Left lung (tissue), 4 donors: ENCODE measurements at regions not wholly inside any gene's neighbourhood (a gene's known extent, or its start where the extent isn't known, plus 50 kb on each side); places are given as distances from the start of the nearest gene placed in this dataset.

Source experiments
- ATAC-seq: fragments of 200-7000 bp; cut with Tn5 transposase; one replicate; pipeline ENCODE4 v1.9.1; 2020; ENCODE audit warnings: moderate library complexity
- DNase-seq, 4 donors: peaks; one replicate each; pipeline ENCODE4 v3.0.0-alpha.2; 2013 to 2020
- H3K27ac ChIP-seq, 2 donors: fragments of 200-600 bp; sonication (generic) in 1 of 2; one replicate each; pipeline versions ENCODE4 v1.5.0 to v1.8.0; 2020 to 2021
- H3K27me3 ChIP-seq, 2 donors: fragments of 200-600 bp; sonication (generic) in 1 of 2; one replicate each; pipeline versions ENCODE4 v1.5.0 to v1.8.0; 2020 to 2021
- H3K36me3 ChIP-seq, 2 donors: fragments of 200-600 bp; sonication (generic) in 1 of 2; one replicate each; pipeline versions ENCODE4 v1.5.0 to v1.8.0; 2020 to 2021
- H3K4me1 ChIP-seq, 2 donors: fragments of 200-600 bp; one replicate each; pipeline ENCODE4 v1.8.0; 2021
- H3K4me3 ChIP-seq, 2 donors: fragments of 200-600 bp; sonication (generic) in 1 of 2; one replicate each; pipeline versions ENCODE4 v1.5.0 to v1.8.0; 2020 to 2021; ENCODE audit warnings: mild to moderate bottlenecking in 1 of 2
- H3K9me3 ChIP-seq, 2 donors: fragments of 200-600 bp; sonication (generic) in 1 of 2; one replicate each; pipeline versions ENCODE4 v1.5.0 to v1.8.0; 2020 to 2021
- intact Hi-C, 2 donors: fragments of 100-400 bp; cut with DNase I; formaldehyde crosslinking; loops; one replicate each; pipeline versions ENCODE4 v1.11.2 to v1.14.2; 2022
- TF ChIP-seq, protein P1 (sequence below), 2 donors: fragments of 200-600 bp; sonication (generic) in 1 of 2; IDR thresholded peaks; one replicate each; pipeline versions ENCODE4 v1.5.0 to v1.8.0; 2021; ENCODE audit warnings: antibody characterized with exemption in 2 of 2
- donor health status: DM: no; HTN: yes; CAD: no.
- donor health status: DM: no; HTN: no; CAD: no.

DNA sequence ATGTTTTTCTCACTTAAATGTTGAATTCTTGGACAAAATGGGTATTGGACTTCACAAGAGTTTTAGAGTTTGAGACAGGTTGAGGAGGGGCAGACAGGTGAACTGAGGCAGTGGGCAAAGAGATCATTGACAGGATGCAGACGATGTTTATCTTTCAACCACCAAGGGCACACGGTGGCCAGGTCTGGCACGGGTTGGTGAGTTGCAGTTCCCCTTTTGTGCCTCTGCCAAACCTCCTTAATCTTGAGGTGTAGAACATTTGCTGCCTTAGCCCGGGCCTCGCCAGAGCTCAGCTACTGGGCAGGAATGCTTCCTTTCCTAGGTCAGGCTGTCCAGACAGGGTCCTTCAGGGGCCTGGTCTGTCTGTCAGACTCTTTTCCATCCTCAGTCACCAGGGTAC lies 567.4 kb upstream of the SOX9 start:
- Histone ChIP-seq H3K27me3 (no peaks in the 10 kb centered on the region), H3K4me1 (no peaks in the 10 kb centered on the region), H3K9me3 (no peaks in the 10 kb centered on the region), H3K27ac (no peak overlapping the region), H3K4me3 (no peak overlapping the region), H3K36me3 (no peaks in the 10 kb centered on the region)
- no peak for ATAC-seq
- TF ChIP-seq, protein P1, sequence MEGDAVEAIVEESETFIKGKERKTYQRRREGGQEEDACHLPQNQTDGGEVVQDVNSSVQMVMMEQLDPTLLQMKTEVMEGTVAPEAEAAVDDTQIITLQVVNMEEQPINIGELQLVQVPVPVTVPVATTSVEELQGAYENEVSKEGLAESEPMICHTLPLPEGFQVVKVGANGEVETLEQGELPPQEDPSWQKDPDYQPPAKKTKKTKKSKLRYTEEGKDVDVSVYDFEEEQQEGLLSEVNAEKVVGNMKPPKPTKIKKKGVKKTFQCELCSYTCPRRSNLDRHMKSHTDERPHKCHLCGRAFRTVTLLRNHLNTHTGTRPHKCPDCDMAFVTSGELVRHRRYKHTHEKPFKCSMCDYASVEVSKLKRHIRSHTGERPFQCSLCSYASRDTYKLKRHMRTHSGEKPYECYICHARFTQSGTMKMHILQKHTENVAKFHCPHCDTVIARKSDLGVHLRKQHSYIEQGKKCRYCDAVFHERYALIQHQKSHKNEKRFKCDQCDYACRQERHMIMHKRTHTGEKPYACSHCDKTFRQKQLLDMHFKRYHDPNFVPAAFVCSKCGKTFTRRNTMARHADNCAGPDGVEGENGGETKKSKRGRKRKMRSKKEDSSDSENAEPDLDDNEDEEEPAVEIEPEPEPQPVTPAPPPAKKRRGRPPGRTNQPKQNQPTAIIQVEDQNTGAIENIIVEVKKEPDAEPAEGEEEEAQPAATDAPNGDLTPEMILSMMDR (IDR thresholded peaks at IDR 0.05) = no peak
- DNase-seq = no peak
- intact Hi-C loops = no loop called here

DNA sequence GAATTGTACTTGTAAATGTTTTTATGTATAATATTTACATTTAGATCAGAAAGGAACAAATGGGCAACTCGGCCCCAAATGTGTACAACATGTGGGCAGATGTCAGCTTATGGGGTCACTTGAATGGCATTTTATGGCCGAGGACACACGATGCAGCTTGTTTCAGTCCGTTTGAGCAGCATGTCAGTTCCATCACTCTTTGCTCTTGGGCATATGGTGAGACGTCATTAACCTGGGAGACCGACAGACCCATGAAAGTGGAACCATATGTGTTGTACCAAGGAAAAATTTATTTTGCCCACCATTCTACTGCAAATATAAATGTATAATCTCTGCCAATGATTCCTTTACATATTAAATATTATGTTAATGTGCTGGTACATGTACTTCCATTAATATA lies 561.9 kb upstream of the SOX9 start:
- Histone ChIP-seq H3K27me3 (no peaks in the 10 kb centered on the region), H3K9me3 (no peaks in the 10 kb centered on the region), H3K36me3 (no peaks in the 10 kb centered on the region), H3K4me3 (no peak overlapping the region), H3K4me1 (no peaks in the 10 kb centered on the region), H3K27ac (no peak overlapping the region)
- intact Hi-C loops = no loop called here
- no peak for DNase-seq
- ATAC-seq = no peak
- TF ChIP-seq, protein P1 (IDR thresholded peaks at IDR 0.05) = no peak

DNA sequence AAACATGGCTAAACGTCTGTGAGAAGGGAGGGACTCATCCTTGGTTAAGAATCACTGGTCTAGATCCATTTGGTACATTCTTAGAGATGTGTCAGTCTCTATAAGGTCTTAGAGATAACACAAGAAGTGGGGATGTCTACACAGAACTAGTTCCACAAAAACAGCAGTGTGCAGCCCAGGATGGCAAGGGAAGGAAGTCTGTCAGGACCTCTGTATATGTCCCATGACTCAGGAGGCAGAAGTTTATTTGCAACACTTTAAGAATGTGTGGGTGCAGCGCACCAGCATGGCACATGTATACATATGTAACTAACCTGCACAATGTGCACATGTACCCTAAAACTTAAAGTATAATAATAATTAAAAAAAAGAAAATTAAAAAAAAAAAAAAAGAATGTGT lies 548.5 kb upstream of the SOX9 start:
- Histone ChIP-seq H3K36me3 (no peaks in the 10 kb centered on the region), H3K4me3 (no peak overlapping the region), H3K9me3 (peaks cover 0 to 5% of the 10 kb centered on the region in 2 donors), H3K27ac (no peak overlapping the region), H3K4me1 (no peaks in the 10 kb centered on the region), H3K27me3 (no peaks in the 10 kb centered on the region)
- DNase-seq (no peak), ATAC-seq (no peak)
- intact Hi-C loops = no loop called here
- TF ChIP-seq, protein P1 (IDR thresholded peaks at IDR 0.05) = no peak

DNA sequence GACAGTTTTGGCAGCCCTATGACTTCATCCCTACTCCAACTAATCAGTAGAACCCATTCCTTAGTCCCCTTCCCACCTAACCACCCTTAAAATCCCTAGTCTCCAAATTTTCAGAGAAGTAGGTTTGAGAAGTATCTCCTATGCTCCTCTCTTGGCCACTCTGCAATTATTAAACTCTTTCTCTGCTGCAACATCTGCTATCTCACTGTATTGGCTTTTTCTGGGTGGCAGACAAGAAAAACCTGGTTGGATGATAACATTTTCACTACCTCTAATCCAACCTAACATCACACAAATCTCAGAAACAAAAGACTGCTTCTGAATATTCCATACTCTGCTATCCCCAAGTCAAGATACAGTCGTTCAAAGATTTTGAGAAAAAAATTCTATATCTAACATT lies 542.4 kb upstream of the SOX9 start:
- intact Hi-C loops = no loop called here

DNA sequence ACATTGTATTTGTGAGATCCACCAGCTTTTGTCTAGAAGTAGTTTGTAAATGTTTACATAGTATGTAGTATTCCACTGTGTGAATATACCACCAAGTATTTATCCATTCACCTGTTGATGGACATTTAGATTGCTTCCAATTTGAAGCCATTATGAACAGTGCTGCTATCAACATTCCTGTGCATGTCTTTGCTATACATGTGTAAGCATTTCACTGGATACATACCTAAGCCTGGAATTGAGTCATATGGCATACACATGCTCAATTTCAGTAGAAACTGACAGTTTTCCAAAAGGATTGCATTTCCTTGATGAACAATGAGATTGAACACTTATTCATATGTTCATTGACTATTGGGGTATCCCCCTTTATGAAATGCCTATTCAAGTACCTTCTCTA lies 540.6 kb upstream of the SOX9 start:
- Histone ChIP-seq H3K27me3 (no peaks in the 10 kb centered on the region), H3K27ac (no peak overlapping the region), H3K9me3 (peaks cover 0 to 19% of the 10 kb centered on the region in 2 donors), H3K4me1 (no peaks in the 10 kb centered on the region), H3K36me3 (no peaks in the 10 kb centered on the region), H3K4me3 (no peak overlapping the region)
- DNase-seq (no peak), ATAC-seq (no peak)
- intact Hi-C loops = no loop called here
- TF ChIP-seq, protein P1 (IDR thresholded peaks at IDR 0.05) = no peak

More for the DNA sequence above, 542.4 kb upstream of the SOX9 start:
- Histone ChIP-seq H3K27me3 (no peaks in the 10 kb centered on the region), H3K9me3 (peaks cover 0 to 19% of the 10 kb centered on the region in 2 donors), H3K36me3 (no peaks in the 10 kb centered on the region), H3K4me1 (no peaks in the 10 kb centered on the region), H3K27ac (no peak overlapping the region), H3K4me3 (no peak overlapping the region)
- DNase-seq = no peak
- no peak for ATAC-seq
- TF ChIP-seq, protein P1 (IDR thresholded peaks at IDR 0.05) = no peak
